Panc1 (cell line): ENCODE measurements at regions not wholly inside any gene's neighbourhood (a gene's known extent, or its start where the extent isn't known, plus 50 kb on each side); places are given as distances from the start of the nearest gene placed in this dataset.

Experiments
- ATAC-seq: fragments of 200-7000 bp; cut with Tn5 transposase; 2 replicates; pipeline ENCODE4 v1.9.1; 2020; ENCODE audit warnings: mild to moderate bottlenecking, moderate library complexity
- BruUV-seq: library from RNA; stranded (reverse); fragments of 400-500 nt; replicated peaks from 2 replicates; lab custom pipeline; 2021; lab: Mats Ljungman, UMichigan
- CTCF ChIA-PET: fragments of 300-600 bp; sonication (Branson Sonifier 250); formaldehyde crosslinking; loops from one replicate; lab custom pipeline; 2022; ENCODE audit warnings: antibody characterized with exemption; lab: Charles Lee
- POLR2A ChIA-PET: fragments of 300-600 bp; sonication (Branson Sonifier 250); formaldehyde crosslinking; loops from one replicate; lab custom pipeline; 2022; ENCODE audit warnings: antibody characterized with exemption; lab: Charles Lee
- DNase-seq: peaks from one replicate; pipeline ENCODE4 v3.0.0-alpha.2; 2010; ENCODE audit warnings: low read depth, low spot score
- H3K27ac ChIP-seq: 2 replicates; pipeline ENCODE4 v1.5.1; 2011; ENCODE audit warnings: mild to moderate bottlenecking, low read length, inconsistent platforms
- H3K27me3 ChIP-seq: fragments of 200-500 bp; sonication (Bioruptor generic); 2 replicates; pipeline ENCODE4 v1.6.0; 2014; ENCODE audit warnings: low read length, inconsistent platforms; ENCODE audit not compliant: control insufficient read depth, insufficient read depth
- H3K36me3 ChIP-seq: fragments of 200-500 bp; sonication (Bioruptor generic); 2 replicates; pipeline ENCODE4 v1.5.1; 2014; ENCODE audit warnings: inconsistent platforms, mild to moderate bottlenecking, low read length, moderate library complexity; ENCODE audit not compliant: control insufficient read depth, insufficient read depth
- H3K4me1 ChIP-seq: 2 replicates; pipeline ENCODE4 v1.5.1; 2011; ENCODE audit warnings: inconsistent platforms, mild to moderate bottlenecking, low read length, moderate library complexity; ENCODE audit not compliant: control insufficient read depth, insufficient read depth
- H3K4me3 ChIP-seq, 2 experiments: 2 replicates each; pipeline ENCODE4 v1.5.1; 2011 to 2012; ENCODE audit warnings: low read depth in 2 of 2, low read length in 2 of 2, mild to moderate bottlenecking in 2 of 2, inconsistent platforms in 1 of 2, moderate library complexity in 1 of 2
- H3K9me3 ChIP-seq: fragments of 200-500 bp; sonication (Bioruptor generic); 2 replicates; pipeline ENCODE4 v1.5.1; 2014; ENCODE audit warnings: low read depth, mild to moderate bottlenecking, inconsistent platforms, low read length, moderate library complexity; ENCODE audit not compliant: control insufficient read depth, insufficient read depth
- CTCF ChIP-seq: fragments of 450-650 bp; IDR thresholded peaks from 2 replicates; pipeline ENCODE4 v1.5.1; 2017; ENCODE audit warnings: mild to moderate bottlenecking
- POLR2AphosphoS5 ChIP-seq: IDR thresholded peaks from 2 replicates; pipeline ENCODE4 v1.6.1; 2012; ENCODE audit warnings: mild to moderate bottlenecking, low read depth, low read length, moderate library complexity
- REST ChIP-seq, 2 experiments: IDR thresholded peaks; 2 replicates each; pipeline ENCODE4 v1.6.1; 2011 to 2012; ENCODE audit warnings: low read depth in 2 of 2, control low read depth in 1 of 2, low read length in 1 of 2, mild to moderate bottlenecking in 1 of 2, moderate library complexity in 1 of 2; ENCODE audit not compliant: insufficient read depth in 1 of 2
- SIN3A ChIP-seq: IDR thresholded peaks from 2 replicates; pipeline ENCODE4 v1.6.1; 2012; ENCODE audit warnings: low read depth, mild to moderate bottlenecking, low read length, moderate library complexity, borderline replicate concordance; ENCODE audit not compliant: insufficient read depth
- TCF7L2 ChIP-seq: IDR thresholded peaks from 2 replicates; pipeline ENCODE4 v1.6.1; 2011; ENCODE audit warnings: mild to moderate bottlenecking, low read depth, low read length, inconsistent platforms
- in situ Hi-C: cut with HindIII; loops from 2 replicates; pipeline ENCODE4 v1.10.0; 2016; ENCODE audit warnings: low sequenced_read_pairs, low pct_unique_long_range_greater_than_20kb
- intact Hi-C: fragments of 100-400 bp; cut with micrococcal nuclease; formaldehyde crosslinking; loops from one replicate; pipeline ENCODE4 v1.10.0; 2022; ENCODE audit not compliant: unreplicated experiment

- no peak for DNase-seq
- Histone ChIP-seq H3K27me3 (no peaks in the 10 kb centered on the region), H3K27ac (peak overlapping the region; percentile 92), H3K36me3 (no peaks in the 10 kb centered on the region), H3K9me3 (peaks cover 32% of the 10 kb centered on the region), H3K4me3 (no peak overlapping the region), H3K4me1 (peaks cover 24% of the 10 kb centered on the region)
- in situ Hi-C loops (no loop called here), intact Hi-C loops (no loop called here)
- peak; percentile 37; the same call in 1 of the 2 replicates for TF ChIP-seq POLR2AphosphoS5
- no peak for TF ChIP-seq CTCF
- no peak for TF ChIP-seq REST (IDR thresholded peaks at IDR 0.05; ENCODE audit: insufficient read depth in 1 of 2, low read depth in 2 of 2, low read length in 1 of 2)
- TF ChIP-seq TCF7L2, result 0 out of 2 replicates have a peak, but pooled peaks have one; percentile 25
- no peak for TF ChIP-seq SIN3A
- ChIA-PET CTCF (no interaction called here), POLR2A (interaction anchor here (0.6 kb wide), 1 partner anchor 161 kb away, joined by 4 read pairs; no protein-coding TSS in a partner anchor)
- BruUV-seq, result no TSS peak
- peak; percentile 81 for ATAC-seq
Observed at GRCh38 chr12:75784591-75784990, 247.0 kb downstream of the PHLDA1 start.

GRCh38 chr12:75783093-75783877 lies 248.3 kb downstream of the PHLDA1 start:
- no TSS peak for BruUV-seq
- no peak for TF ChIP-seq SIN3A
- TF ChIP-seq POLR2AphosphoS5, result no peak
- no peak for TF ChIP-seq REST (IDR thresholded peaks at IDR 0.05; ENCODE audit: insufficient read depth in 1 of 2, low read depth in 2 of 2, low read length in 1 of 2)
- TF ChIP-seq TCF7L2, result no peak
- no peak for TF ChIP-seq CTCF
- intact Hi-C loops, result no loop called here
- H3K9me3 ChIP-seq, result peaks cover 38% of the 10 kb centered on the region
- POLR2A ChIA-PET, result interaction anchor here (0.6 kb wide), 1 partner anchor 46 kb away, joined by 4 read pairs; no protein-coding TSS in a partner anchor
- peak overlapping the region; percentile 92 for H3K27ac ChIP-seq
- H3K4me3 ChIP-seq, result no peak overlapping the region
- in situ Hi-C loops, result no loop called here
- ATAC-seq, result no peak
- no peaks in the 10 kb centered on the region for H3K27me3 ChIP-seq
- H3K36me3 ChIP-seq, result no peaks in the 10 kb centered on the region
- H3K4me1 ChIP-seq, result peaks cover 24% of the 10 kb centered on the region
- no peak for DNase-seq
- CTCF ChIA-PET, result no interaction called here
